ENCODE measurements at regions not wholly inside any gene's neighbourhood (a gene's known extent, or its start where the extent isn't known, plus 50 kb on each side); places are given as distances from the start of the nearest gene placed in this dataset.

GRCh38 chr2:41410011-41410410, 637.8 kb upstream of the PKDCC start:
- TF ChIP-seq CTCF (IDR thresholded peaks at IDR 0.05; ENCODE audit: low read depth, low read length, missing input control) (no peak), REST (IDR thresholded peaks at IDR 0.05) (no peak), RAD21 (IDR thresholded peaks at IDR 0.05) (no peak), TAF1 (conservative IDR thresholded peaks at IDR 0.05) (no peak), GABPA (IDR thresholded peaks at IDR 0.05 in 1 of 2, conservative IDR thresholded peaks at IDR 0.05 in 1 of 2) (no peak)
